Keratinocyte (primary cell): ENCODE measurements at regions not wholly inside any gene's neighbourhood (a gene's known extent, or its start where the extent isn't known, plus 50 kb on each side); places are given as distances from the start of the nearest gene placed in this dataset.

Experiments
- DNase-seq: peaks from one replicate; pipeline ENCODE4 v3.0.0-alpha.2; 2011; ENCODE audit warnings: low read depth, missing footprints, low spot score
- FAIRE-seq: peaks from 2 replicates; lab custom pipeline; 2011; peaks lifted over from hg19 to GRCh38; lab: Jason Lieb, UNC
- H2AFZ ChIP-seq: 2 replicates; pipeline ENCODE4 v1.6.0; 2012; ENCODE audit warnings: low read length, control low read depth, inconsistent platforms; ENCODE audit not compliant: control insufficient read depth
- H3K27ac ChIP-seq: 2 replicates; pipeline ENCODE4 v1.5.1; 2011; ENCODE audit warnings: low read length; ENCODE audit not compliant: control insufficient read depth, insufficient read depth
- H3K27me3 ChIP-seq: 3 replicates; pipeline ENCODE4 v1.6.0; 2011; ENCODE audit warnings: low read length; ENCODE audit not compliant: control insufficient read depth, insufficient read depth; ENCODE audit errors: extremely low read depth
- H3K36me3 ChIP-seq, 2 experiments: 2 replicates in 1 of 2; 3 replicates in 1 of 2; pipeline ENCODE4 v1.5.1; 2011; ENCODE audit warnings: low read length in 2 of 2, mild to moderate bottlenecking in 1 of 2; ENCODE audit not compliant: control insufficient read depth in 2 of 2, insufficient read depth in 2 of 2; ENCODE audit errors: extremely low read depth in 1 of 2
- H3K4me1 ChIP-seq: 3 replicates; pipeline ENCODE4 v1.5.1; 2011; ENCODE audit warnings: low read length; ENCODE audit not compliant: control insufficient read depth, insufficient read depth; ENCODE audit errors: extremely low read depth
- H3K4me2 ChIP-seq: 3 replicates; pipeline ENCODE4 v1.6.0; 2011; ENCODE audit warnings: low read depth, low read length; ENCODE audit not compliant: control insufficient read depth, insufficient read depth; ENCODE audit errors: extremely low read depth
- H3K4me3 ChIP-seq, 3 experiments: fragments of 200-600 bp in 1 of 3; sonication (generic) in 1 of 3; 2 replicates in 2 of 3; 3 replicates in 1 of 3; pipeline ENCODE4 v1.5.1; 2011 to 2016; ENCODE audit warnings: low read length in 3 of 3, mild to moderate bottlenecking in 3 of 3, control low read depth in 2 of 3, inconsistent platforms in 1 of 3, low read depth in 1 of 3, mixed read lengths in 1 of 3, mixed run types in 1 of 3, moderate library complexity in 1 of 3; ENCODE audit not compliant: control insufficient read depth in 2 of 3, insufficient read depth in 2 of 3; ENCODE audit errors: extremely low read depth in 1 of 3
- H3K79me2 ChIP-seq: 2 replicates; pipeline ENCODE4 v1.6.0; 2012; ENCODE audit warnings: low read length; ENCODE audit not compliant: control insufficient read depth, insufficient read depth
- H3K9ac ChIP-seq: 3 replicates; pipeline ENCODE4 v1.6.0; 2011; ENCODE audit warnings: low read length; ENCODE audit not compliant: control insufficient read depth, insufficient read depth; ENCODE audit errors: extremely low read depth
- H3K9me1 ChIP-seq: 3 replicates; pipeline ENCODE4 v1.6.0; 2011; ENCODE audit warnings: low read length; ENCODE audit not compliant: control insufficient read depth, insufficient read depth; ENCODE audit errors: extremely low read depth
- H3K9me3 ChIP-seq: 2 replicates; pipeline ENCODE4 v1.5.1; 2012; ENCODE audit warnings: low read depth, low read length; ENCODE audit not compliant: control insufficient read depth
- H4K20me1 ChIP-seq: 3 replicates; pipeline ENCODE4 v1.6.0; 2011; ENCODE audit warnings: low read length; ENCODE audit not compliant: control insufficient read depth, insufficient read depth; ENCODE audit errors: extremely low read depth
- CTCF ChIP-seq, 3 experiments: IDR thresholded peaks in 1 of 3; conservative IDR thresholded peaks in 1 of 3; optimal IDR thresholded peaks in 1 of 3; 2 replicates in 2 of 3; 3 replicates in 1 of 3; pipeline versions ENCODE3 to v1.5.1; 2011; ENCODE audit warnings: low read length in 3 of 3, mild to moderate bottlenecking in 3 of 3, moderate library complexity in 2 of 3, control low read depth in 1 of 3, inconsistent platforms in 1 of 3; ENCODE audit not compliant: insufficient read depth in 2 of 3; ENCODE audit errors: extremely low read depth in 1 of 3
- EZH2 ChIP-seq: IDR thresholded peaks from one replicate; pipeline ENCODE4 v1.6.1; 2012; ENCODE audit warnings: inconsistent platforms, mild to moderate bottlenecking, low read length, moderate library complexity
- dilution Hi-C: fragments of 300-500 bp; cut with MboI; formaldehyde crosslinking; loops from one replicate; pipeline ENCODE4 v1.7.0; 2020; ENCODE audit warnings: low sequenced_read_pairs; ENCODE audit not compliant: extremely low pct_ligation_motif_present

- no peak overlapping the region for H3K4me3 ChIP-seq
- no peaks in the 10 kb centered on the region for H4K20me1 ChIP-seq
- no peaks in the 10 kb centered on the region for H3K79me2 ChIP-seq
- H2AFZ ChIP-seq: no peak overlapping the region
- dilution Hi-C loops: no loop called here
- H3K4me2 ChIP-seq: peak overlapping the region; percentile 46
- no peaks in the 10 kb centered on the region for H3K9me1 ChIP-seq
- FAIRE-seq (peak; percentile 36), DNase-seq (no peak)
- TF ChIP-seq CTCF (optimal IDR thresholded peaks at IDR 0.05 in 1 of 3, IDR thresholded peaks at IDR 0.05 in 1 of 3, conservative IDR thresholded peaks at IDR 0.05 in 1 of 3; ENCODE audit: extremely low read depth in 1 of 3, insufficient read depth in 2 of 3, low read length in 3 of 3) (no peak), EZH2 (no peak)
- no peaks in the 10 kb centered on the region for H3K9me3 ChIP-seq
- H3K36me3 ChIP-seq: no peaks in the 10 kb centered on the region
- no peaks in the 10 kb centered on the region for H3K27me3 ChIP-seq
- peaks cover 16% of the 10 kb centered on the region for H3K4me1 ChIP-seq
- H3K9ac ChIP-seq: no peak overlapping the region
- H3K27ac ChIP-seq: peak overlapping the region; percentile 25
Measured at GRCh38 chr9:12934545-12935272, 159.9 kb downstream of the LURAP1L start.

GRCh38 chr9:12935714-12936113 is 160.9 kb downstream of the LURAP1L start:
- Histone ChIP-seq H3K79me2 (no peaks in the 10 kb centered on the region), H3K27ac (no peak overlapping the region), H3K9me3 (no peaks in the 10 kb centered on the region), H3K4me2 (no peak overlapping the region), H3K36me3 (no peaks in the 10 kb centered on the region), H4K20me1 (no peaks in the 10 kb centered on the region), H2AFZ (no peak overlapping the region), H3K9ac (no peak overlapping the region), H3K4me3 (no peak overlapping the region), H3K4me1 (peaks cover 16% of the 10 kb centered on the region), H3K9me1 (no peaks in the 10 kb centered on the region), H3K27me3 (no peaks in the 10 kb centered on the region)
- dilution Hi-C loops: no loop called here
- FAIRE-seq: peak; percentile 26
- TF ChIP-seq EZH2 (no peak), CTCF (optimal IDR thresholded peaks at IDR 0.05 in 1 of 3, IDR thresholded peaks at IDR 0.05 in 1 of 3, conservative IDR thresholded peaks at IDR 0.05 in 1 of 3; ENCODE audit: extremely low read depth in 1 of 3, insufficient read depth in 2 of 3, low read length in 3 of 3) (no peak)
- no peak for DNase-seq
